Large intestine (tissue), 3 donors: ENCODE measurements at regions not wholly inside any gene's neighbourhood (a gene's known extent, or its start where the extent isn't known, plus 50 kb on each side); places are given as distances from the start of the nearest gene placed in this dataset.

Experiments
- DNase-seq, 2 donors: peaks; one replicate each; pipeline versions ENCODE4 v3.0.0 to v3.0.0-alpha.2; 2013
- H3K27ac ChIP-seq: one replicate; pipeline ENCODE4 v1.5.1; 2013; ENCODE audit warnings: low read length
- H3K27me3 ChIP-seq: 2 replicates; pipeline ENCODE4 v1.6.1; 2013; ENCODE audit warnings: low read length; ENCODE audit not compliant: control insufficient read depth, insufficient read depth
- H3K36me3 ChIP-seq: 2 replicates; pipeline ENCODE4 v1.6.1; 2013; ENCODE audit warnings: low read length; ENCODE audit not compliant: control insufficient read depth, insufficient read depth
- H3K4me1 ChIP-seq: one replicate; pipeline ENCODE4 v1.6.1; 2013; ENCODE audit warnings: low read length; ENCODE audit not compliant: control insufficient read depth, insufficient read depth
- H3K4me3 ChIP-seq: one replicate; pipeline ENCODE4 v1.5.1; 2013; ENCODE audit warnings: low read length
- H3K9me3 ChIP-seq: one replicate; pipeline ENCODE4 v1.6.1; 2013; ENCODE audit warnings: mild to moderate bottlenecking, low read depth, low read length, moderate library complexity; ENCODE audit not compliant: control insufficient read depth
- WGBS: methylation state at CpG from one replicate; pipeline ENCODE4 v1.1.5; 2013; ENCODE audit warnings: low lambda C conversion rate; ENCODE audit not compliant: insufficient coverage; 5-methylcytosine and 5-hydroxymethylcytosine counted together

GRCh38 chr1:25067518-25068251 is 137.6 kb upstream of the RUNX3 start:
- H3K9me3 ChIP-seq = no peaks in the 10 kb centered on the region
- no peak overlapping the region for H3K27ac ChIP-seq
- no peaks in the 10 kb centered on the region for H3K27me3 ChIP-seq
- 87% methylated on average over 3 of the region's 9 CpGs for WGBS
- H3K36me3 ChIP-seq = no peaks in the 10 kb centered on the region
- no peak overlapping the region for H3K4me3 ChIP-seq
- no peaks in the 10 kb centered on the region for H3K4me1 ChIP-seq
- DNase-seq = no peak

GRCh38 chr1:25066731-25067517 is 136.8 kb upstream of the RUNX3 start:
- Histone ChIP-seq H3K4me1 (no peaks in the 10 kb centered on the region), H3K4me3 (no peak overlapping the region), H3K27me3 (no peaks in the 10 kb centered on the region), H3K36me3 (no peaks in the 10 kb centered on the region), H3K9me3 (no peaks in the 10 kb centered on the region), H3K27ac (no peak overlapping the region)
- WGBS = no CpG with 5 or more reads among the region's 12 CpGs
- DNase-seq = no peak

DNA sequence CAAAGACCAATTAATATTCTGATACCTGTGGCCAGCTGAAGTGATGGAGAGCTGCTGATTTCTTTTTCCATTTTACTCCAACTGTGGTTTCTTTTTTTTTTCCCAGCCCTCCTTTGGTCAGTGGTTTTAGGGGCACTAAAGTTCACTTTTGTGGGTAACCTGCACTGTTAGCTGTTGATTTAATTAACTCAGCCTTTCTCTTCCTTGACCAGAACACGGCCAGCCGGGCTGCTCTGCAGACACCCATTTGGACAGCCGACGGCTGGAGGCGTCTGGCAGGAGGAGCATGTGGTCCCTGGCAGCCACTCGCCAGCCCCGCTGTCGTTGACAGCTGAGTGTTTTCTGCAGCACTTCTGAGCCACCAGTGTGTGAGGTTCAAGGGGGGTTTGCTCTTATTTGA is 136.2 kb upstream of the RUNX3 start:
- no peaks in the 10 kb centered on the region for H3K9me3 ChIP-seq
- no peaks in the 10 kb centered on the region for H3K36me3 ChIP-seq
- no peak overlapping the region for H3K27ac ChIP-seq
- H3K27me3 ChIP-seq = no peaks in the 10 kb centered on the region
- H3K4me3 ChIP-seq = no peak overlapping the region
- H3K4me1 ChIP-seq = no peaks in the 10 kb centered on the region
- WGBS = no CpG with 5 or more reads among the region's 8 CpGs
- DNase-seq = no peak

DNA sequence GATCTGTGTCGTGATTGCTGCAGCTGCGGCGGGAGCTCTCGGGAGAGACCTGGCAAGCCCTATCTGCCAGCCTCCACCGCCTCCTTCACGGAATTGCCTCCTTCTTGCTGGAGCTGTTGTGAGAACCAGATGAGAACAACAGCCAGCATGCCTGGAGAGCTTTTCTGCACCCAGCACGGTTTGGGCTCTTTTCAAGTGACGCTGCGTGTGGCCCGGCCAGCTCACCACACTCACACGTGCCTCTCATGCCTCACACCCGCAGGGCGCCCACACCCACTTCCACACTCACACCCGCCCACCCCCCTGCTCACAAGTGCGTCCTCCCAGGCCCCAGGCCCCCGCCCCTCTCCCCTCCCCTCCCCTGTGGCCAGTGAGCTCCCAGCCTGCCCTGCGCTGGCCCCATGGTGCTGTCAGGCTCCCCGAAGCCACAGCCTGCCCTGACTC is 135.7 kb upstream of the RUNX3 start:
- no peak for DNase-seq
- Histone ChIP-seq H3K27ac (no peak overlapping the region), H3K4me1 (no peaks in the 10 kb centered on the region), H3K36me3 (no peaks in the 10 kb centered on the region), H3K4me3 (no peak overlapping the region), H3K27me3 (no peaks in the 10 kb centered on the region), H3K9me3 (no peaks in the 10 kb centered on the region)
- WGBS = no CpG with 5 or more reads among the region's 18 CpGs

DNA sequence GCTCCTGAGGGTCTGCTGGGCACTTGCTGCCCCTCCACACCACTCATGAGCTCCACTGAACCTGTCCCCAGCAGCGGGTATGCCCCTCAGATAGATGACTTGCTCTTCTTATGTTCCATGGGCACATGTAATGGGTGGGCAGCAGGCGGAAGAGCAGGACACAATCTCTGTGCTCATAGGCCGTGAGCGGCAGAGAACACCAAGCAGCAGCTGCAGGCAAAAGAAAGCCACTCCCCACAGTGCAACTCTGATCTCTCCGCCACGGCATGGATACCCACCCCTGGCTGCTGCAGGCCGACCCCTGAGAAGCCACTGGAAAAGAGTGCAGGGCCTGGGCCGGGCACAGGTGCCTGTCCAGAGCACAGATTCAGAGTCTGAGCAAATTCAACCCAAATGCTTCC is 135.2 kb upstream of the RUNX3 start:
- Histone ChIP-seq H3K27me3 (no peaks in the 10 kb centered on the region), H3K4me3 (no peak overlapping the region), H3K4me1 (no peaks in the 10 kb centered on the region), H3K27ac (no peak overlapping the region), H3K9me3 (no peaks in the 10 kb centered on the region), H3K36me3 (no peaks in the 10 kb centered on the region)
- no peak for DNase-seq
- WGBS = no CpG with 5 or more reads among the region's 8 CpGs

DNA sequence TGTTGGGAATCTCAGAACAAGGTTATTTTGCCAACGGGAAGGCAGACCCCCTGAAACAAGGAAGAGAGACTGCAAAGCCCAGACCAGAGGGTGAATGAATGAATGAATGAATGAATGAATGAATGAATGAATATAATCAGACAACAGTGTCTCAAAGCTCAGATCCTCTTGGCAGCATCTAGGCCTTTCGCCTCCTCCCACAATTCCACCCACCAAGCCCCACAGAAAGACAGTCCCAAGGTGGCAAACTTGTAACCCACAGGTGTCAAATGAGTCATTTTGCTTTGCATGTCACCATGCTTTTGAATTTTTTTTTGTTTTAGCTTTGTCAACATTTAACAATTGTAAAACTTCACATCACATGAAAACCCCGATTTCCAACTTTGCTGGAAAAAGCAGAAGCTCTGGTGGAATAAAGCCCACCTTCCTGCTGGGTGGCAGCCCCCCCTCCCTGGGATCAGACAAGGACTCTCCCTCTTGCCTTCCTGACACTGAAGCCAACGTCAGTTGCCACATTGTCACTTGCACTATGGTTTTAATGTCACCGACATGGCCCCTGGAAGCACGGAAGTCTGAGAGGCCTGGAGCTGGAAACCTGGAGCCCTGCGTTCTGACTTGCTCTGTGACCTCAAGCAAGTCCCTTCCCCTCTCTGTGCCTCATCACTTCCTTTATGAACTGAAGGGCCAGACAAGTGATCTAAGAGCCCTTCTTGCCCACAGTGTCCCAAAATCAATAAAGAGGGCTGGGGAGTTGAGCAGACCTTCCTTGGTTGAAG is 134.6 kb upstream of the RUNX3 start:
- no CpG with 5 or more reads among the region's 7 CpGs for WGBS
- Histone ChIP-seq H3K9me3 (no peaks in the 10 kb centered on the region), H3K36me3 (no peaks in the 10 kb centered on the region), H3K4me1 (no peaks in the 10 kb centered on the region), H3K27ac (no peak overlapping the region), H3K4me3 (no peak overlapping the region), H3K27me3 (no peaks in the 10 kb centered on the region)
- DNase-seq = no peak

DNA sequence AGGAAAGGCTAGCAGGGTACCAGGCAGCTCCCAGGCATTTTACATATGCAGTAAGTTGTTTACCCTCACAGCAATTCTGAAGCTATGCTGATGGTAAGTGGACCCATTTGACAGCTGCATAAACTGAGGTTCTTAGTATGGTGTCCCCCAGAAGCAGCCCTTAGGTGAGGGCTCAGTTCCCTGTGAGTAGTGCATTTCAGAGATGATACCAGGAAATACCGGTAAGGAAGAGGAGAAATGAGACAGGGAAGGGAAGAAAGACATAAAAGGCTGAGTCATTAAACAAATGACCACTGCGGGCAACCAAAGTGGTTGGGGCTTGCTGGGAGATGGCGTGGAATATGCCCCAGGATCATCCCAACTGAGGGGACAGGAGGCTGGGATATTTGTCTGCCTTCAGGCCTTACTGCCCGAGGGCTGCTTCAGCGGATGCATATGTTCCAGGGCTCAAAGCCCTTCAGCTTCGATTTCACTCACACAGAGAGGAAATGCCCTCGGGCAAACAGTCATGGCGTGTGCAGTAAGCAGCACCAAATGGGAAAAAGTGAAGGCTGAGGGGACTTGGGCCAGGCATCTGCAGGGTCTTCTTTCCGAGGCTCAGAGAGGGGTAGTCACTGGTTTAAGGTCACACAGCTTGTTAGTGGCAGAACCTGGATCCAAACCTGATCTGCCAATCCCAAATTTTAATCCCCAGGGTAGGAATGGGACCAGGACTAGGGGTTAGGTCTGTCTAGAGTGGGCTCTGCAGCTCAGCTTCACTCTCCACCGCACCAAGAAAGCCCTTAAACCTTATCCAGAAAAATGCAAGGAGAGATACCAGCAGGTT is 133.7 kb upstream of the RUNX3 start:
- H3K4me3 ChIP-seq = no peak overlapping the region
- H3K9me3 ChIP-seq = no peaks in the 10 kb centered on the region
- H3K27me3 ChIP-seq = no peaks in the 10 kb centered on the region
- H3K36me3 ChIP-seq = no peaks in the 10 kb centered on the region
- 100% methylated on average over 1 of the region's 10 CpGs for WGBS
- no peak overlapping the region for H3K27ac ChIP-seq
- DNase-seq = no peak
- H3K4me1 ChIP-seq = no peaks in the 10 kb centered on the region

GRCh38 chr1:25062621-25063255 is 132.7 kb upstream of the RUNX3 start:
- H3K36me3 ChIP-seq = no peaks in the 10 kb centered on the region
- no peaks in the 10 kb centered on the region for H3K9me3 ChIP-seq
- peaks cover 2% of the 10 kb centered on the region for H3K27me3 ChIP-seq
- DNase-seq = no peak
- no peak overlapping the region for H3K4me3 ChIP-seq
- H3K4me1 ChIP-seq = no peaks in the 10 kb centered on the region
- no CpG with 5 or more reads among the region's 4 CpGs for WGBS
- no peak overlapping the region for H3K27ac ChIP-seq

DNA sequence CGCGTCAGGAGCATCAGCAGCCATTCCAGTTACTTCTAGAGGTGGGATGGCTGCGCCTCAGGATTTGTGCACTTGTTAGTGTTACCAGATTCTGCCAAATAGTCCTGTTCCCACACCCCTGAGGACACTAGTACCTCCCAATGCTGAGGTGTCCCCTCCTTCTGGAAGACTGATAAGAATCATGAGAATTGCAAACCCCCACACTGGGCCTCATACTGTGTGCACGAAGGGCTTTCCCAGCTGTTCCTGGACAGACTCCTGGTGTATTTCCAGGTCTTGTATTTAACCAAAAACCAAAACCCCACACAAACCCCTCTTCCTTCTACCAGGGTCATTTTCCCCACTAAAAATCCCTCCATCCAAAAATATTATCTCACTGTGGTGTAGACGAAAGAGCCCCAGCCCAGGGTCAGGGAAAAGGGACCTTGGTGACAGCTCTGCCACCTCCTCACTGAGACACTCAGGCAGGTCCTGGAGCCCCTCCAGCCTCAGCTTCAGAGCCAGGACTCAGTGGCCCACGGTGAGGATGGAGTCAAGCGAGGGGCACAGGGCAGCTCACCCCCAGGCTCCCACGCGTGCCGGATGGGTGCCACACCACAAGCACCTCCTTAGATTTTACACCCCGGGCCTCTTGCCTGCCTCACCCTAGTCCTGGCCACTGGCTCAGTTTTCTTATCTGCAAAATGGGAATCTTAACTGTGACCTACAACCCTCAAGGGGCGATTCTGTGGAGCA is 131.4 kb upstream of the RUNX3 start:
- Histone ChIP-seq H3K4me1 (no peaks in the 10 kb centered on the region), H3K36me3 (no peaks in the 10 kb centered on the region), H3K9me3 (no peaks in the 10 kb centered on the region), H3K27me3 (peaks cover 5% of the 10 kb centered on the region), H3K27ac (no peak overlapping the region), H3K4me3 (no peak overlapping the region)
- no CpG with 5 or more reads among the region's 12 CpGs for WGBS
- DNase-seq = no peak
